Stomach (tissue), 8 donors: ENCODE measurements at regions not wholly inside any gene's neighbourhood (a gene's known extent, or its start where the extent isn't known, plus 50 kb on each side); places are given as distances from the start of the nearest gene placed in this dataset.

ENCODE experiments used
- DNase-seq, 2 donors: peaks; one replicate each; pipeline versions ENCODE4 v3.0.0 to v3.0.0-alpha.2; 2013 to 2019
- H3K27ac ChIP-seq, 5 donors: fragments of 200-600 bp in 4 of 5; sonication (generic) in 4 of 5; one replicate each; pipeline ENCODE4 v1.5.1; 2013 to 2019; ENCODE audit warnings: mild to moderate bottlenecking in 1 of 5, moderate library complexity in 1 of 5
- H3K27me3 ChIP-seq, 3 donors: fragments of 200-600 bp; sonication (generic); one replicate each; pipeline ENCODE4 v1.5.1; 2017 to 2019; ENCODE audit warnings: mixed run types in 1 of 3
- H3K36me3 ChIP-seq, 4 donors: fragments of 200-600 bp; sonication (generic); 1 replicate in 3 of 4; 2 replicates in 1 of 4; pipeline ENCODE4 v1.5.1; 2016 to 2019
- H3K4me1 ChIP-seq, 4 donors: fragments of 200-600 bp; sonication (generic); one replicate each; pipeline ENCODE4 v1.5.1; 2016 to 2019
- H3K4me3 ChIP-seq, 4 donors: fragments of 200-600 bp; sonication (generic) in 3 of 4; one replicate each; pipeline ENCODE4 v1.5.1; 2016 to 2019; ENCODE audit warnings: mild to moderate bottlenecking in 1 of 4
- H3K9me3 ChIP-seq, 4 donors: fragments of 200-600 bp; sonication (generic); one replicate each; pipeline ENCODE4 v1.5.1; 2016 to 2019
- EP300 ChIP-seq: sonication (generic); formaldehyde crosslinking; IDR thresholded peaks from one replicate; pipeline ENCODE4 v1.6.1; 2017; ENCODE audit warnings: antibody characterized with exemption
- POLR2A ChIP-seq, 4 donors: fragments of 450-650 bp; IDR thresholded peaks; one replicate each; pipeline ENCODE4 v1.6.1; 2016; ENCODE audit warnings: antibody characterized with exemption in 4 of 4, control low read depth in 2 of 4, mild to moderate bottlenecking in 1 of 4, moderate library complexity in 1 of 4
- POLR2AphosphoS5 ChIP-seq, 3 donors: sonication (generic); formaldehyde crosslinking; IDR thresholded peaks; one replicate each; pipeline ENCODE4 v1.6.1; 2016; ENCODE audit warnings: antibody characterized with exemption in 3 of 3
- WGBS, 5 donors: extraction: QIAGEN DNeasy Blood & Tissue Kit in 3 of 5; methylation state at CpG; one replicate each; pipeline versions ENCODE4 v1.1.5 to v1.1.7; 2013 to 2018; 5-methylcytosine and 5-hydroxymethylcytosine counted together
- intact Hi-C: fragments of 100-400 bp; cut with DNase I; formaldehyde crosslinking; loops from one replicate; pipeline ENCODE4 v1.15.1; 2023; ENCODE audit warnings: low total_unique reads
- TF ChIP-seq, protein P1 (sequence below), 7 experiments: fragments of 450-650 bp in 4 of 7; fragments of 200-600 bp in 3 of 7; sonication (generic) in 3 of 7; IDR thresholded peaks; one replicate each; pipeline ENCODE4 v1.5.1; 2016 to 2019; ENCODE audit warnings: antibody characterized with exemption in 7 of 7, control low read depth in 2 of 7, mild to moderate bottlenecking in 1 of 7
- donor health status: healthy with polysubstance abuse.
- donor health status: Bipolar disorder and iron deficiency.
- donor health status: healthy.

DNA sequence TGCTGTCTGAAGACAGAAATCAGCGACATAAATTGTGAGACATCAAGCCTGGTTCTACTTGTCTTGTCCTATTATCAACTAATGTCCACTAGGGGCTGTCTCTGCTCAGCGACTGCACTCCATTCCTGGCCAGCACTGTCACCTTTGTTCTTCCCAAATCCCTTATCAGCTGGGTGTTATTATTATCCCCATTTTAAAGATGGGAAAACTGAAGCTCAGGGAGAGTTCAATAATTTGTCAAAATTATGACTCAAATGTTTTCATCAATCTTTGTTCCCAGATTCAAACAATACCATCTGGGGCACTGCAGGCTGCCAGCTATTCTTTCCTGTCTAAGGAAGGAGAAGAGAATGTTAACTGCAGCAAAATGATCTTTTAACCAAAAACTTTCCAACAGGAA is 431.6 kb upstream of the NFE2L3 start:
- Histone ChIP-seq H3K4me1 (peaks cover 0 to 4% (median 0%) of the 10 kb centered on the region in 4 donors), H3K4me3 (no peak overlapping the region), H3K27me3 (no peaks in the 10 kb centered on the region), H3K9me3 (no peaks in the 10 kb centered on the region), H3K27ac (no peak overlapping the region), H3K36me3 (no peaks in the 10 kb centered on the region)
- no peak for DNase-seq
- intact Hi-C loops = no loop called here
- WGBS, 5 donors = 56 to 69% (median 59%) methylated on average over 2 of the region's 2 CpGs
- TF ChIP-seq EP300 (no peak), POLR2A (IDR thresholded peaks at IDR 0.05) (no peak), POLR2AphosphoS5 (IDR thresholded peaks at IDR 0.05) (no peak)
- TF ChIP-seq, protein P1, sequence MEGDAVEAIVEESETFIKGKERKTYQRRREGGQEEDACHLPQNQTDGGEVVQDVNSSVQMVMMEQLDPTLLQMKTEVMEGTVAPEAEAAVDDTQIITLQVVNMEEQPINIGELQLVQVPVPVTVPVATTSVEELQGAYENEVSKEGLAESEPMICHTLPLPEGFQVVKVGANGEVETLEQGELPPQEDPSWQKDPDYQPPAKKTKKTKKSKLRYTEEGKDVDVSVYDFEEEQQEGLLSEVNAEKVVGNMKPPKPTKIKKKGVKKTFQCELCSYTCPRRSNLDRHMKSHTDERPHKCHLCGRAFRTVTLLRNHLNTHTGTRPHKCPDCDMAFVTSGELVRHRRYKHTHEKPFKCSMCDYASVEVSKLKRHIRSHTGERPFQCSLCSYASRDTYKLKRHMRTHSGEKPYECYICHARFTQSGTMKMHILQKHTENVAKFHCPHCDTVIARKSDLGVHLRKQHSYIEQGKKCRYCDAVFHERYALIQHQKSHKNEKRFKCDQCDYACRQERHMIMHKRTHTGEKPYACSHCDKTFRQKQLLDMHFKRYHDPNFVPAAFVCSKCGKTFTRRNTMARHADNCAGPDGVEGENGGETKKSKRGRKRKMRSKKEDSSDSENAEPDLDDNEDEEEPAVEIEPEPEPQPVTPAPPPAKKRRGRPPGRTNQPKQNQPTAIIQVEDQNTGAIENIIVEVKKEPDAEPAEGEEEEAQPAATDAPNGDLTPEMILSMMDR (IDR thresholded peaks at IDR 0.05) = no peak

DNA sequence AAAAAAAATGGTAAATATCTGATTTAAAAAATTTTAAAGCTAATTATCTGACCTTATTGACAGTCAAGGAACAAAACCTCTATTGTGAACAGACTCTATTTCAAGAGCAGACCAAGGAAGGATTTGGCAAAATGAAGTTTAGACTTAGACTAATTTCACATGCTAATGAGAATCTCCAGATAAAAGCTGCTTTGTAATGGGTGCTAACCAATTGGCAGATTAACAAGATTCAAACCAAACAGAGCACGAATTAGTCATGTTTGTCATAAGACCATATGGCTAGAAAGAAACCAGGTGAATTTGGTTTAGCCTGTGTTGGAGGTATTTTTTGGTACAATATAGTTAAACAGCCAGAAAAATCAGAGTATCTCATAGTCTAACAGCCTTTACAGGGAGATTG is 429.1 kb upstream of the NFE2L3 start:
- TF ChIP-seq POLR2A (IDR thresholded peaks at IDR 0.05) (no peak), EP300 (no peak), POLR2AphosphoS5 (IDR thresholded peaks at IDR 0.05) (no peak)
- TF ChIP-seq, protein P1 (IDR thresholded peaks at IDR 0.05) = no peak
- intact Hi-C loops = no loop called here
- WGBS, 5 donors = 13 to 29% (median 17%) methylated on average over 1 of the region's 1 CpG
- peaks cover 0 to 11% (median 0%) of the 10 kb centered on the region in 4 donors for H3K4me1 ChIP-seq
- no peak overlapping the region for H3K27ac ChIP-seq
- no peaks in the 10 kb centered on the region for H3K9me3 ChIP-seq
- H3K27me3 ChIP-seq = no peaks in the 10 kb centered on the region
- no peaks in the 10 kb centered on the region for H3K36me3 ChIP-seq
- no peak overlapping the region for H3K4me3 ChIP-seq
- DNase-seq = no peak

DNA sequence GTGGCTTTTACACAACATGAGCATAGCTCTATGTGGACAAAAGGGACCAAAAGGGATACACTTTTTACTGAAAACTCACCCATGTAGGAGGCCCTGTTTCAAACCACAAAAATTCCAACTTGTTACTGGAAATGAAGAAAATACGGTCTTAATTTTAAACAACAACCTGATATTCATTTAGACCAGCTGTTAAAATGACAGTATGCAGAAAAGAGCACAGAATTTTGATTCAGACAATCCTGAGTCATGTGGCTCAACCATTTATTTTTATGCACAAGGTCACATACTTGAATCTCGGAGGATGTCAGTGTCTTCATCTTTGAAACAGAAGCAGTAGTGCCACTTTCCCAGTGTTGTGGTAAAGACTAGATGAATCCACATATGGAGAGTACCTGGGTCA is 426.5 kb upstream of the NFE2L3 start:
- no peaks in the 10 kb centered on the region for H3K36me3 ChIP-seq
- intact Hi-C loops = no loop called here
- H3K27ac ChIP-seq = peak overlapping the region in 2 of 5 donors; percentile 5 to 54
- H3K4me3 ChIP-seq = no peak overlapping the region
- WGBS, 5 donors = 46 to 80% (median 69%) methylated on average over 2 of the region's 2 CpGs
- no peaks in the 10 kb centered on the region for H3K9me3 ChIP-seq
- TF ChIP-seq EP300 (no peak), POLR2A (IDR thresholded peaks at IDR 0.05) (no peak), POLR2AphosphoS5 (IDR thresholded peaks at IDR 0.05) (no peak)
- TF ChIP-seq, protein P1 (IDR thresholded peaks at IDR 0.05) = no peak
- no peak for DNase-seq
- no peaks in the 10 kb centered on the region for H3K27me3 ChIP-seq
- H3K4me1 ChIP-seq = peaks cover 0 to 11% (median 0%) of the 10 kb centered on the region in 4 donors

DNA sequence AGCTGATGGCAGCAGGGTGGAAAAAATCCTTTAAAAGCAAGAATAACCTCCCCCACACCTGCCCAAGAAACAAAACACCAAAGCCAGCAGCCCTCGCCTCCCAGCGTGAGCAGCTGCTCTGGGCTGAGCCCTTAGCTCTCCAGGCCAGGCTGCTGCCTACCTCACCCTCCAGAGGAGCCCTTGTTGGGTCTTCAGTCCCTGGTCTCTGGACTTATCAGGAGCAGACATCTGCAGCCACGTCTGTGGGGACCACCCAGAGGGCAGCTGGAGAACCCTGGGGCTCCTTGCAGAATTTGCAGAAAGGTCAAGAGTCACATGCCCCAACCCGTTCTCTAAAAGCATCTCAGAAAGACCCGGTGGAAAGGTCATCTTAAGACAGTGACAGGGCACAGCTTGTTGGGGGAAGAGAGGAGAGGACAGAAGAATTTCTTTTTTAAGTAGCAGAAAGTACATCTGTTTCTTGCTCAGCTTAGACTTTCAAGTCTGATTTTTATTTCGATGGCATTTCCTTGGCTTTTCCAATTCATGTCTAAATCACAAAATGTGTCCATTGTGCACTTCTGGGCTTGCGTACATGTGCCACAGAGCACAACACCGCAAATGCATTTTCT is 425.7 kb upstream of the NFE2L3 start:
- Histone ChIP-seq H3K4me1 (peaks cover 0 to 16% (median 2%) of the 10 kb centered on the region in 4 donors), H3K9me3 (no peaks in the 10 kb centered on the region), H3K36me3 (no peaks in the 10 kb centered on the region), H3K4me3 (no peak overlapping the region), H3K27me3 (no peaks in the 10 kb centered on the region), H3K27ac (peak overlapping the region in 1 of 5 donors; percentile 54)
- DNase-seq = no peak
- TF ChIP-seq EP300 = no peak
- no peak for TF ChIP-seq POLR2A (IDR thresholded peaks at IDR 0.05)
- TF ChIP-seq POLR2AphosphoS5 (IDR thresholded peaks at IDR 0.05) = no peak
- TF ChIP-seq, protein P1 (IDR thresholded peaks at IDR 0.05) = no peak
- WGBS, 5 donors = 49 to 68% (median 56%) methylated on average over 8 of the region's 8 CpGs
- intact Hi-C loops = no loop called here
